HEK293T (cell line): ENCODE measurements at regions not wholly inside any gene's neighbourhood (a gene's known extent, or its start where the extent isn't known, plus 50 kb on each side); places are given as distances from the start of the nearest gene placed in this dataset.

Source experiments
- CTCF ChIA-PET: fragments of 350-600 bp; formaldehyde crosslinking; extraction: SDS; loops from one replicate; lab custom pipeline; 2021; ENCODE audit warnings: antibody characterized with exemption, inconsistent platforms; lab: Yijun Ruan, JAX
- POLR2A ChIA-PET: fragments of 350-600 bp; formaldehyde crosslinking; extraction: SDS; loops from one replicate; lab custom pipeline; 2020; ENCODE audit warnings: antibody characterized with exemption, inconsistent platforms; lab: Yijun Ruan, JAX
- DNase-seq: peaks from one replicate; pipeline ENCODE4 v3.0.0; 2012; ENCODE audit warnings: mixed read lengths; ENCODE audit errors: extremely low spot score
- ARNT ChIP-seq: fragments of 450-650 bp; IDR thresholded peaks from 2 replicates; pipeline ENCODE4 v1.6.1; 2017; ENCODE audit warnings: mild to moderate bottlenecking
- BHLHE40 ChIP-seq: fragments of 450-650 bp; IDR thresholded peaks from 2 replicates; pipeline ENCODE4 v1.6.1; 2016; ENCODE audit warnings: mild to moderate bottlenecking, moderate library complexity, borderline replicate concordance
- CTBP1 ChIP-seq: fragments of 450-650 bp; IDR thresholded peaks from 2 replicates; pipeline ENCODE4 v1.6.1; 2016; ENCODE audit warnings: borderline replicate concordance
- ELF4 ChIP-seq: fragments of 450-650 bp; IDR thresholded peaks from 2 replicates; pipeline ENCODE4 v1.6.1; 2017; ENCODE audit warnings: antibody characterized with exemption
- FOXA1 ChIP-seq: fragments of 450-650 bp; IDR thresholded peaks from 2 replicates; pipeline ENCODE4 v1.6.1; 2016; ENCODE audit warnings: mild to moderate bottlenecking
- FOXK2 ChIP-seq: fragments of 450-650 bp; IDR thresholded peaks from 2 replicates; pipeline ENCODE4 v1.6.1; 2016; ENCODE audit warnings: mild to moderate bottlenecking
- FOXM1 ChIP-seq: fragments of 450-650 bp; IDR thresholded peaks from 2 replicates; pipeline ENCODE4 v1.6.1; 2017; ENCODE audit warnings: mild to moderate bottlenecking, borderline replicate concordance
- HDGF ChIP-seq: fragments of 450-650 bp; IDR thresholded peaks from 2 replicates; pipeline ENCODE4 v1.6.1; 2017; ENCODE audit warnings: antibody characterized with exemption, borderline replicate concordance
- L3MBTL2 ChIP-seq: fragments of 450-650 bp; conservative IDR thresholded peaks from 2 replicates; pipeline ENCODE4 v1.6.1; 2016; ENCODE audit warnings: mild to moderate bottlenecking
- LEF1 ChIP-seq: fragments of 450-650 bp; IDR thresholded peaks from 2 replicates; pipeline ENCODE4 v1.6.1; 2017; ENCODE audit warnings: mild to moderate bottlenecking, borderline replicate concordance
- NFRKB ChIP-seq: fragments of 450-650 bp; IDR thresholded peaks from 2 replicates; pipeline ENCODE4 v1.6.1; 2016; ENCODE audit warnings: mild to moderate bottlenecking, moderate library complexity
- PKNOX1 ChIP-seq: fragments of 450-650 bp; IDR thresholded peaks from 2 replicates; pipeline ENCODE4 v1.6.1; 2016
- SP1 ChIP-seq: fragments of 450-650 bp; IDR thresholded peaks from 2 replicates; pipeline ENCODE4 v1.6.1; 2017
- SUZ12 ChIP-seq: fragments of 450-650 bp; IDR thresholded peaks from 2 replicates; pipeline ENCODE4 v1.6.1; 2016; ENCODE audit warnings: mild to moderate bottlenecking
- TARDBP ChIP-seq: fragments of 450-650 bp; IDR thresholded peaks from 2 replicates; pipeline ENCODE4 v1.6.1; 2016
- ZNF384 ChIP-seq: fragments of 450-650 bp; IDR thresholded peaks from 2 replicates; pipeline ENCODE4 v1.6.1; 2016

DNA sequence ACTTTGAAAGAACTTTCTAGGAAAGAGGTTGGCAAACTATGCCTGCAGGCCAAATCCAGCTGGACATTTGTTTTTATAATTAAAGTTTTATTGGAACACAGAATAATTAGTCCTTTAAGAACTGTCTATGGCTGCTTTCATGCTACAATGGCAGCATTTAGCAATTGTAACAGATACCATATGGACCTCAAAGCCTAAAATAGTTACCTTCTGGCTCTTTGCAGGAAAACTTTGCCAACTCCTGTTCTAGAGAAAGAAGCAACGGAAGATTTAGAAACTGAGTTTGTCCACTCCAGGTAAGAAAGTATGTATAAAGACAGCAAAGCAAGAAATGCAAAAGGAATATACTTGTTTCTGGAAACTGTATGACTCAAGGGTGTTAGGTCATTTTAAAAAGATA, 281.7 kb upstream of the TRPM3 start:
- no peak for DNase-seq
- no peak for TF ChIP-seq CTBP1
- no peak for TF ChIP-seq HDGF
- no peak for TF ChIP-seq ZNF384
- TF ChIP-seq FOXM1, result no peak
- TF ChIP-seq ARNT, result no peak
- no peak for TF ChIP-seq SUZ12
- TF ChIP-seq PKNOX1, result no peak
- no peak for TF ChIP-seq TARDBP
- TF ChIP-seq BHLHE40, result no peak
- no peak for TF ChIP-seq SP1
- no peak for TF ChIP-seq LEF1
- no peak for TF ChIP-seq NFRKB
- no peak for TF ChIP-seq L3MBTL2
- no peak for TF ChIP-seq FOXK2
- TF ChIP-seq ELF4, result no peak
- TF ChIP-seq FOXA1, result no peak
- ChIA-PET POLR2A (no interaction called here), CTCF (no interaction called here)

- ChIA-PET POLR2A (no interaction called here), CTCF (no interaction called here)
- DNase-seq, result no peak
- TF ChIP-seq LEF1, result no peak
These were observed 271.6 kb upstream of the TRPM3 start for GRCh38 chr9:71393005-71393404.

- TF ChIP-seq BHLHE40 (no peak), ZNF384 (no peak), PKNOX1 (no peak), FOXM1 (no peak), NFRKB (no peak), SUZ12 (no peak), TARDBP (no peak), CTBP1 (no peak), ARNT (no peak), L3MBTL2 (no peak), HDGF (no peak), FOXA1 (no peak), FOXK2 (no peak)
- ChIA-PET POLR2A (no interaction called here), CTCF (no interaction called here)
- no peak for DNase-seq
These were observed 262.9 kb upstream of the TRPM3 start for GRCh38 chr9:71384343-71384742.

DNA sequence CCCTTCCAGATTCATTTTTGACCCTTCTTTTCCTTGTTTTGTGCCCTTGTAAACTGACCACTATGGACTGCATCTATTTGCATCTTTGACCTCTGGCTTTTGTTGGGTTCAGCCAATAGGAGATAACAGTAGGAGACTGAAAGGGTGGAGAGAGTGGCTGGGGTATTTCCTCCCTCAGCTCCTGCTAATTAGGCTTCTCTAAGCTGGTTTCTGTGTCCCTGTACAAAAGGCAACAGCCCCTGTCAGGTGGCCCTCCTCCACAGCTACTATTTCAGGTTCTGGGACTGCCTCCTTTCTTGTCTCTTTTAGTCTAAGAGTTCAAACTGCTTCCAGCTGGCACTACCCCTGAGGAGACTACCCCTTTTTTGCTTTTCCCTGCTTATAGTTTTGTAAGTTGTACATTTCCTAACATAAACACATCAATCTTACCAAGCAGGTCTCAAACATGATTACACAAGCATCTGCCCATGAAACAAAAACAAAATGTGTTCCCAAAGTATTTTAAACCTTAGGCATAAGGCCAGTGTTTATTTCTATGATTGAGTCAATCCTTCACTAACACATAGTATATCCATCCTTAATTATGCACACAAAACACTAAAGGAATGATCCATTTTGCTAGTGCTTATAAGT, 262.0 kb upstream of the TRPM3 start:
- CTCF ChIA-PET, result no interaction called here
- TF ChIP-seq FOXA1 (no peak), FOXM1 (no peak)
- DNase-seq, result no peak
- POLR2A ChIA-PET, result no interaction called here

GRCh38 chr9:71368157-71368556, 246.7 kb upstream of the TRPM3 start:
- TF ChIP-seq LEF1 (no peak), CTBP1 (no peak), ZNF384 (no peak), FOXA1 (no peak), NFRKB (no peak)
- ChIA-PET POLR2A (no interaction called here), CTCF (no interaction called here)
- no peak for DNase-seq

DNA sequence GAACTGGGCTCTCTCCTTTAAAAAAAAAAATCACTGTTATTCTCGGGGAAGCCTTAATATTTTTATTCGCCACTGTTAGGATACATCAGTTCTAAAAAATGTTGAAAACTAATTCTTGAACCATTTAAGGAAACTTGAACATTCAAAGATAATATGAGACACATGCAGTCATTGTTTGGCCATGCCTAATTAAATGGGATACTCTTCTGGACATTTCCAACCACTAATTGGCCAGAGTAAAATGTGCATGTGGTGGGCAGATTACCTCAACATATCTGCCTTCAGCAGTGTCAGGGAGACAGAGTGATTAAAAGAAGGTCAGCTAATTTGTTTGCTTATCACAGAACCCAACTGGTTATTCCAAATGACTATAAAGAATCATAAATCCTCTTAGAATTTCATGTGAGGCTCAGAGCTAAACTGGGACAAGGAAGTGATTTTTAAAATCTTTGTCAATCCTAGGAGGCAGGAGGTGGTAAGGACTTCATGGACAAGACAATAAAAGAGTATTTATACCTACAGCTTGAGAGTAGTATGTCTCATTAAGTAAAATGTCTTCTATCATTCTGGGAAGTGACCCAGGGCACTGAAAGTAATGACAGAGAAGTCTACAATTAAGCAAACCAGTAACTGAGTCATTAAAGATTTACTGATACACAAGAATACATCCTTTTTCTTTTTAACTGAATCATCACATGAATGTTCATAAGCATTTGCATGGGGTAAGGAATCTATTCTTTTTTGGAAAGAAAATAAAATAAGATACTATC, 242.9 kb upstream of the TRPM3 start:
- TF ChIP-seq FOXK2, result no peak
- TF ChIP-seq ZNF384, result no peak
- TF ChIP-seq TARDBP, result no peak
- TF ChIP-seq BHLHE40, result no peak
- CTCF ChIA-PET, result no interaction called here
- POLR2A ChIA-PET, result no interaction called here
- no peak for DNase-seq

- TF ChIP-seq TARDBP (no peak), SUZ12 (no peak), ZNF384 (no peak), NFRKB (no peak), LEF1 (no peak)
- no peak for DNase-seq
- ChIA-PET CTCF (no interaction called here), POLR2A (no interaction called here)
These were observed 242.0 kb upstream of the TRPM3 start for GRCh38 chr9:71363286-71363961.
